ENCODE measurements at regions not wholly inside any gene's neighbourhood (a gene's known extent, or its start where the extent isn't known, plus 50 kb on each side); places are given as distances from the start of the nearest gene placed in this dataset.
A peak's percentile ranks its signal among the peaks of the same experiment; 100 is the strongest.
"Not testable (repeated sequence)": the region's sequence is repeated elsewhere in the genome, so short reads cannot be mapped to it uniquely, and the experiment has no call there.

GRCh38 chr3:166860217-166860616 lies 519.9 kb downstream of the ZBBX start:
- Histone ChIP-seq H3K27me3 (no peaks in the 10 kb centered on the region), H3K36me3 (no peaks in the 10 kb centered on the region), H3K4me1 (no peaks in the 10 kb centered on the region), H3K4me3 (no peak overlapping the region), H3K9me3 (peaks cover 0 to 3% (median 0%) of the 10 kb centered on the region in 3 donors), H3K27ac (no peak overlapping the region)
- intact Hi-C loops (cut with DNase I; ENCODE audit: low total_unique reads): no loop called here
- no peak for DNase-seq
- no peak for TF ChIP-seq CTCF (IDR thresholded peaks at IDR 0.05)

GRCh38 chr3:166844329-166844728 lies 535.8 kb downstream of the ZBBX start:
- no peak overlapping the region for H3K27ac ChIP-seq
- H3K36me3 ChIP-seq: no peaks in the 10 kb centered on the region
- no peaks in the 10 kb centered on the region for H3K9me3 ChIP-seq
- no peak overlapping the region for H3K4me3 ChIP-seq
- no peaks in the 10 kb centered on the region for H3K4me1 ChIP-seq
- no peak for DNase-seq
- no peaks in the 10 kb centered on the region for H3K27me3 ChIP-seq
- no peak for TF ChIP-seq CTCF (IDR thresholded peaks at IDR 0.05)
- intact Hi-C loops (cut with DNase I; ENCODE audit: low total_unique reads): no loop called here

- H3K27ac ChIP-seq; intact Hi-C loops (cut with DNase I; ENCODE audit: low total_unique reads); H3K27me3 ChIP-seq; H3K9me3 ChIP-seq; DNase-seq; H3K4me1 ChIP-seq; H3K4me3 ChIP-seq; H3K36me3 ChIP-seq: not testable (repeated sequence)
Measured at GRCh38 chr3:166842784-166843183, 537.3 kb downstream of the ZBBX start.

GRCh38 chr3:166837535-166837934 lies 542.6 kb downstream of the ZBBX start:
- no peak overlapping the region for H3K4me3 ChIP-seq
- TF ChIP-seq CTCF (IDR thresholded peaks at IDR 0.05): peak in 1 of 2 experiments; percentile 16
- H3K27me3 ChIP-seq: no peaks in the 10 kb centered on the region
- H3K27ac ChIP-seq: no peak overlapping the region
- H3K36me3 ChIP-seq: no peaks in the 10 kb centered on the region
- H3K9me3 ChIP-seq: no peaks in the 10 kb centered on the region
- DNase-seq: no peak
- H3K4me1 ChIP-seq: no peaks in the 10 kb centered on the region
- intact Hi-C loops (cut with DNase I; ENCODE audit: low total_unique reads): no loop called here

GRCh38 chr3:166836836-166837235 lies 543.3 kb downstream of the ZBBX start:
- H3K4me3 ChIP-seq: no peak overlapping the region
- H3K27me3 ChIP-seq: no peaks in the 10 kb centered on the region
- no peak for DNase-seq
- H3K9me3 ChIP-seq: no peaks in the 10 kb centered on the region
- H3K36me3 ChIP-seq: no peaks in the 10 kb centered on the region
- no peak overlapping the region for H3K27ac ChIP-seq
- intact Hi-C loops (cut with DNase I; ENCODE audit: low total_unique reads): no loop called here
- H3K4me1 ChIP-seq: no peaks in the 10 kb centered on the region
- TF ChIP-seq CTCF (IDR thresholded peaks at IDR 0.05): no peak

- no peak for TF ChIP-seq CTCF (IDR thresholded peaks at IDR 0.05)
- Histone ChIP-seq H3K36me3 (no peaks in the 10 kb centered on the region), H3K27me3 (no peaks in the 10 kb centered on the region), H3K4me1 (no peaks in the 10 kb centered on the region), H3K9me3 (no peaks in the 10 kb centered on the region), H3K4me3 (no peak overlapping the region), H3K27ac (no peak overlapping the region)
- DNase-seq: no peak
- intact Hi-C loops (cut with DNase I; ENCODE audit: low total_unique reads): no loop called here
Measured at GRCh38 chr3:166829896-166830295, 550.2 kb downstream of the ZBBX start.

All from tibial artery (tissue), 4 donors.